Upper lobe of left lung (tissue), 4 donors: ENCODE measurements at regions not wholly inside any gene's neighbourhood (a gene's known extent, or its start where the extent isn't known, plus 50 kb on each side); places are given as distances from the start of the nearest gene placed in this dataset.

Source experiments
- EP300 ChIP-seq, 4 donors: sonication (generic); formaldehyde crosslinking; IDR thresholded peaks; one replicate each; pipeline ENCODE4 v1.5.1; 2017; ENCODE audit warnings: antibody characterized with exemption in 4 of 4, control low read depth in 2 of 4
- POLR2A ChIP-seq, 4 donors: fragments of 450-650 bp; IDR thresholded peaks; one replicate each; pipeline ENCODE4 v1.5.1; 2016 to 2017; ENCODE audit warnings: antibody characterized with exemption in 4 of 4, mild to moderate bottlenecking in 2 of 4
- POLR2AphosphoS5 ChIP-seq, 2 donors: sonication (generic); formaldehyde crosslinking; IDR thresholded peaks; one replicate each; pipeline ENCODE4 v1.5.1; 2017; ENCODE audit warnings: antibody characterized with exemption in 2 of 2
- TF ChIP-seq, protein P1 (sequence below), 6 experiments: fragments of 450-650 bp in 4 of 6; fragments of 200-600 bp in 2 of 6; sonication (generic) in 2 of 6; IDR thresholded peaks; one replicate each; pipeline ENCODE4 v1.5.1; 2016 to 2019; ENCODE audit warnings: antibody characterized with exemption in 6 of 6

DNA sequence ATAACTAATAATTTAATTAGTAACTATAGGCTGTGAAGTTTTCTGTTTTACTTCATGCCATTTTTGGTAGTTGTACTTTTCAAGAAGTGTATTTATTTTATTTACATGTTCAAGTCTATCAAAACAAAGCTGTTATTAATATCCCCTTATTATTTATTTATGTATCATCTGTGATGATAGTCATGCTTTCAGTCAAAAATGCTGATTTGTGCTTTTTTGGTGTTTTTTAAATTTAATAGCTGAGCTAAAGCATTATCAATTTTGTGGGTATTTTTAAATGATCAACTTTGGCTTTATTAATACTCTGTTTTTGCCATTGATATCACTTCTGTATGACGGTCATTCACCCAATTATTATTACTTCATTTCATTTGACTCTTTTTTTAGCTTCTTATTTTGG is 1229.2 kb upstream of the CADM2 start:
- TF ChIP-seq, protein P1, sequence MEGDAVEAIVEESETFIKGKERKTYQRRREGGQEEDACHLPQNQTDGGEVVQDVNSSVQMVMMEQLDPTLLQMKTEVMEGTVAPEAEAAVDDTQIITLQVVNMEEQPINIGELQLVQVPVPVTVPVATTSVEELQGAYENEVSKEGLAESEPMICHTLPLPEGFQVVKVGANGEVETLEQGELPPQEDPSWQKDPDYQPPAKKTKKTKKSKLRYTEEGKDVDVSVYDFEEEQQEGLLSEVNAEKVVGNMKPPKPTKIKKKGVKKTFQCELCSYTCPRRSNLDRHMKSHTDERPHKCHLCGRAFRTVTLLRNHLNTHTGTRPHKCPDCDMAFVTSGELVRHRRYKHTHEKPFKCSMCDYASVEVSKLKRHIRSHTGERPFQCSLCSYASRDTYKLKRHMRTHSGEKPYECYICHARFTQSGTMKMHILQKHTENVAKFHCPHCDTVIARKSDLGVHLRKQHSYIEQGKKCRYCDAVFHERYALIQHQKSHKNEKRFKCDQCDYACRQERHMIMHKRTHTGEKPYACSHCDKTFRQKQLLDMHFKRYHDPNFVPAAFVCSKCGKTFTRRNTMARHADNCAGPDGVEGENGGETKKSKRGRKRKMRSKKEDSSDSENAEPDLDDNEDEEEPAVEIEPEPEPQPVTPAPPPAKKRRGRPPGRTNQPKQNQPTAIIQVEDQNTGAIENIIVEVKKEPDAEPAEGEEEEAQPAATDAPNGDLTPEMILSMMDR (IDR thresholded peaks at IDR 0.05): no peak
- TF ChIP-seq POLR2AphosphoS5 (IDR thresholded peaks at IDR 0.05): no peak
- TF ChIP-seq POLR2A (IDR thresholded peaks at IDR 0.05): no peak
- TF ChIP-seq EP300 (IDR thresholded peaks at IDR 0.05): no peak
